Neural cell (in vitro differentiated cells): ENCODE measurements at regions not wholly inside any gene's neighbourhood (a gene's known extent, or its start where the extent isn't known, plus 50 kb on each side); places are given as distances from the start of the nearest gene placed in this dataset.

Experiments used
- H2AFZ ChIP-seq: fragments of 200-600, 300-800 bp; sonication (generic), shearing (Covaris generic); 2 replicates; pipeline ENCODE4 v1.6.0; 2014; ENCODE audit warnings: low read depth, mild to moderate bottlenecking, antibody characterized with exemption, low read length, moderate library complexity
- H3F3A ChIP-seq: fragments of 200-600 bp; shearing (Covaris generic); 2 replicates; pipeline ENCODE4 v1.6.1; 2016; ENCODE audit warnings: mild to moderate bottlenecking, moderate library complexity, mixed read lengths, antibody characterized with exemption, low read length; ENCODE audit not compliant: insufficient read depth, poor library complexity, severe bottlenecking
- H3K27ac ChIP-seq: fragments of 200-600, 300-800 bp; sonication (generic), shearing (Covaris generic); 2 replicates; pipeline ENCODE4 v1.5.1; 2014; ENCODE audit warnings: mild to moderate bottlenecking, low read length, moderate library complexity
- H3K27me3 ChIP-seq: fragments of 300-800, 200-600 bp; sonication (generic), shearing (Covaris generic); 2 replicates; pipeline ENCODE4 v1.6.0; 2014; ENCODE audit warnings: mild to moderate bottlenecking, low read depth, low read length, moderate library complexity; ENCODE audit not compliant: insufficient read depth
- H3K36me3 ChIP-seq: fragments of 300-800, 200-600 bp; sonication (generic), shearing (Covaris generic); 2 replicates; pipeline ENCODE4 v1.5.1; 2014; ENCODE audit warnings: mild to moderate bottlenecking, antibody characterized with exemption, low read length, moderate library complexity; ENCODE audit not compliant: insufficient read depth
- H3K4me2 ChIP-seq: fragments of 300-800, 200-600 bp; sonication (generic), shearing (Covaris generic); 2 replicates; pipeline ENCODE4 v1.6.0; 2014; ENCODE audit warnings: mild to moderate bottlenecking, low read length
- H3K4me3 ChIP-seq: fragments of 300-800, 200-600 bp; sonication (generic), shearing (Covaris generic); 2 replicates; pipeline ENCODE4 v1.5.1; 2014; ENCODE audit warnings: mild to moderate bottlenecking, low read length, moderate library complexity
- H3K79me2 ChIP-seq: fragments of 200-600 bp; shearing (Covaris generic); replicated peaks from 2 replicates; pipeline ENCODE4 v1.6.0; 2014; ENCODE audit warnings: mild to moderate bottlenecking, low read length, moderate library complexity; ENCODE audit not compliant: insufficient read depth
- H3K9ac ChIP-seq: fragments of 300-800, 200-600 bp; sonication (generic), shearing (Covaris generic); 2 replicates; pipeline ENCODE4 v1.6.1; 2016; ENCODE audit warnings: mild to moderate bottlenecking, low read length, mixed read lengths
- H3K9me2 ChIP-seq: fragments of 200-600 bp; shearing (Covaris generic); 2 replicates; pipeline ENCODE4 v1.6.1; 2016; ENCODE audit warnings: mild to moderate bottlenecking, low read length, mixed read lengths; ENCODE audit not compliant: insufficient read depth
- H3K9me3 ChIP-seq: fragments of 200-600, 300-800 bp; sonication (generic), shearing (Covaris generic); 2 replicates; pipeline ENCODE4 v1.6.1; 2016; ENCODE audit warnings: mild to moderate bottlenecking, mixed run types, low read length, moderate library complexity, mixed read lengths
- H4K20me1 ChIP-seq: fragments of 200-600 bp; shearing (Covaris generic); 2 replicates; pipeline ENCODE4 v1.6.1; 2016; ENCODE audit warnings: mild to moderate bottlenecking, mixed run types; ENCODE audit not compliant: insufficient read depth
- EP300 ChIP-seq: fragments of 450-650 bp; conservative IDR thresholded peaks from 2 replicates; pipeline ENCODE4 v1.6.1; 2014; ENCODE audit warnings: antibody characterized with exemption, mild to moderate bottlenecking, moderate library complexity; ENCODE audit not compliant: poor library complexity, severe bottlenecking
- EZH2 ChIP-seq: fragments of 200-600, 300-800 bp; shearing (Covaris generic), sonication (generic); IDR thresholded peaks from 2 replicates; pipeline ENCODE4 v1.6.1; 2014; ENCODE audit warnings: antibody characterized with exemption, low read length, borderline replicate concordance, mild to moderate bottlenecking; ENCODE audit not compliant: insufficient read depth, poor library complexity, severe bottlenecking
- MXI1 ChIP-seq: fragments of 450-650 bp; conservative IDR thresholded peaks from 2 replicates; pipeline ENCODE4 v1.6.1; 2014; ENCODE audit warnings: antibody characterized with exemption, mild to moderate bottlenecking; ENCODE audit not compliant: poor library complexity, severe bottlenecking
- POLR2AphosphoS5 ChIP-seq: IDR thresholded peaks from 2 replicates; pipeline ENCODE4 v1.6.1; 2012
- RAD21 ChIP-seq: fragments of 450-650 bp; conservative IDR thresholded peaks from 2 replicates; pipeline ENCODE4 v1.6.1; 2014; ENCODE audit warnings: antibody characterized with exemption, mild to moderate bottlenecking, moderate library complexity
- SMC3 ChIP-seq: fragments of 450-650 bp; conservative IDR thresholded peaks from 2 replicates; pipeline ENCODE4 v1.6.1; 2014; ENCODE audit warnings: antibody characterized with exemption, mild to moderate bottlenecking, moderate library complexity; ENCODE audit not compliant: poor library complexity
- TAF1 ChIP-seq: IDR thresholded peaks from 2 replicates; pipeline ENCODE4 v1.6.1; 2012; ENCODE audit warnings: low read depth
- TF ChIP-seq, protein P1 (sequence below): IDR thresholded peaks from 2 replicates; pipeline ENCODE4 v1.6.1; 2012; ENCODE audit warnings: borderline replicate concordance
- TF ChIP-seq, protein P2 (sequence below): fragments of 450-650 bp; IDR thresholded peaks from 2 replicates; pipeline ENCODE4 v1.5.1; 2014; ENCODE audit warnings: antibody characterized with exemption, mild to moderate bottlenecking, moderate library complexity; ENCODE audit not compliant: poor library complexity, severe bottlenecking

DNA sequence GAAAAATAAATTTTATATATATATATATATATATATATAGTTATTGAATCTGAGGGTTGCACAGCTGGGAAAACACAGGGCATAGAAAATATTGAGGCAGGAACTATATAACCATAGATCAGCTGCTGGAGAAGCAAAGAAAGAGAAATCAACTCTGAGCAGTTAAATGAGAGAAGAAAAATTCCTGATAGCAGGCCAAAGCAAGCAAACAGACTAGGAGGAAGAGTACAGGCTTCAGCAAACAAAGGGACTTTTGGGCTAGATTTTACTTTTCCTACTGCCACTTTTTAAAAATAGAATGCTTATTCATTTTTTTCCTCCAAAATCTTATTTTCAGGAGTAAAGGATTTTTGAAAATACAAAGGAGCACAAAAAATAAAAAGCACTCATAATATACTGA, 216.0 kb upstream of the PRKD1 start:
- H3K27ac ChIP-seq: no peak overlapping the region
- TF ChIP-seq MXI1 (no peak), POLR2AphosphoS5 (no peak), TAF1 (no peak), EP300 (no peak), EZH2 (no peak), RAD21 (no peak), SMC3 (no peak)
- TF ChIP-seq, protein P1, sequence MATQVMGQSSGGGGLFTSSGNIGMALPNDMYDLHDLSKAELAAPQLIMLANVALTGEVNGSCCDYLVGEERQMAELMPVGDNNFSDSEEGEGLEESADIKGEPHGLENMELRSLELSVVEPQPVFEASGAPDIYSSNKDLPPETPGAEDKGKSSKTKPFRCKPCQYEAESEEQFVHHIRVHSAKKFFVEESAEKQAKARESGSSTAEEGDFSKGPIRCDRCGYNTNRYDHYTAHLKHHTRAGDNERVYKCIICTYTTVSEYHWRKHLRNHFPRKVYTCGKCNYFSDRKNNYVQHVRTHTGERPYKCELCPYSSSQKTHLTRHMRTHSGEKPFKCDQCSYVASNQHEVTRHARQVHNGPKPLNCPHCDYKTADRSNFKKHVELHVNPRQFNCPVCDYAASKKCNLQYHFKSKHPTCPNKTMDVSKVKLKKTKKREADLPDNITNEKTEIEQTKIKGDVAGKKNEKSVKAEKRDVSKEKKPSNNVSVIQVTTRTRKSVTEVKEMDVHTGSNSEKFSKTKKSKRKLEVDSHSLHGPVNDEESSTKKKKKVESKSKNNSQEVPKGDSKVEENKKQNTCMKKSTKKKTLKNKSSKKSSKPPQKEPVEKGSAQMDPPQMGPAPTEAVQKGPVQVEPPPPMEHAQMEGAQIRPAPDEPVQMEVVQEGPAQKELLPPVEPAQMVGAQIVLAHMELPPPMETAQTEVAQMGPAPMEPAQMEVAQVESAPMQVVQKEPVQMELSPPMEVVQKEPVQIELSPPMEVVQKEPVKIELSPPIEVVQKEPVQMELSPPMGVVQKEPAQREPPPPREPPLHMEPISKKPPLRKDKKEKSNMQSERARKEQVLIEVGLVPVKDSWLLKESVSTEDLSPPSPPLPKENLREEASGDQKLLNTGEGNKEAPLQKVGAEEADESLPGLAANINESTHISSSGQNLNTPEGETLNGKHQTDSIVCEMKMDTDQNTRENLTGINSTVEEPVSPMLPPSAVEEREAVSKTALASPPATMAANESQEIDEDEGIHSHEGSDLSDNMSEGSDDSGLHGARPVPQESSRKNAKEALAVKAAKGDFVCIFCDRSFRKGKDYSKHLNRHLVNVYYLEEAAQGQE: no peak
- TF ChIP-seq, protein P2, sequence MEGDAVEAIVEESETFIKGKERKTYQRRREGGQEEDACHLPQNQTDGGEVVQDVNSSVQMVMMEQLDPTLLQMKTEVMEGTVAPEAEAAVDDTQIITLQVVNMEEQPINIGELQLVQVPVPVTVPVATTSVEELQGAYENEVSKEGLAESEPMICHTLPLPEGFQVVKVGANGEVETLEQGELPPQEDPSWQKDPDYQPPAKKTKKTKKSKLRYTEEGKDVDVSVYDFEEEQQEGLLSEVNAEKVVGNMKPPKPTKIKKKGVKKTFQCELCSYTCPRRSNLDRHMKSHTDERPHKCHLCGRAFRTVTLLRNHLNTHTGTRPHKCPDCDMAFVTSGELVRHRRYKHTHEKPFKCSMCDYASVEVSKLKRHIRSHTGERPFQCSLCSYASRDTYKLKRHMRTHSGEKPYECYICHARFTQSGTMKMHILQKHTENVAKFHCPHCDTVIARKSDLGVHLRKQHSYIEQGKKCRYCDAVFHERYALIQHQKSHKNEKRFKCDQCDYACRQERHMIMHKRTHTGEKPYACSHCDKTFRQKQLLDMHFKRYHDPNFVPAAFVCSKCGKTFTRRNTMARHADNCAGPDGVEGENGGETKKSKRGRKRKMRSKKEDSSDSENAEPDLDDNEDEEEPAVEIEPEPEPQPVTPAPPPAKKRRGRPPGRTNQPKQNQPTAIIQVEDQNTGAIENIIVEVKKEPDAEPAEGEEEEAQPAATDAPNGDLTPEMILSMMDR: no peak
- no peaks in the 10 kb centered on the region for H3K27me3 ChIP-seq
- H3K9ac ChIP-seq: no peak overlapping the region
- H3K36me3 ChIP-seq: no peaks in the 10 kb centered on the region
- H3K9me2 ChIP-seq: no peaks in the 10 kb centered on the region
- peaks cover 12% of the 10 kb centered on the region for H3K9me3 ChIP-seq
- no peaks in the 10 kb centered on the region for H3K79me2 ChIP-seq
- H3K4me2 ChIP-seq: no peak overlapping the region
- H2AFZ ChIP-seq: no peak overlapping the region
- H3F3A ChIP-seq: no peaks in the 10 kb centered on the region
- H3K4me3 ChIP-seq: no peak overlapping the region
- H4K20me1 ChIP-seq: no peaks in the 10 kb centered on the region

DNA sequence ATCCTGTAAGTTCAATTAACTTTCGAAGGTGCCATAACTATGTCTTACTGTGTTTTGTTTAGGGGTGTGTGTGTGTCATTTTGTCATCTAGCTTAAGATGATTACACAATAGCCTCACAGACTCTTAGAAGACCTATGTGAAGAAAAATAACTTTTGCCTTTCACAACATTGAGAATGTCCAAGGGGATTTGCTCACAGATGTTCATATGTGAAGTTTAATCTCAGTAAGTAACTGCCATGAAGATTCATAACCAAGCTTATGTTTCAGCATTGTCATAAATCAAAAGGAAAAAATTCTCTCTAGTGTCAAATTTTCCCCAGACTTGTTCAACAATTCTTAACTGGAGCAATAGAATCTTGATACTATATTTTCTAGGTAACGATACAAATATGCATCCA, 226.1 kb upstream of the PRKD1 start:
- H3K9me2 ChIP-seq: no peaks in the 10 kb centered on the region
- no peaks in the 10 kb centered on the region for H3K36me3 ChIP-seq

More for the DNA sequence above, 226.1 kb upstream of the PRKD1 start:
- Histone ChIP-seq H4K20me1 (no peaks in the 10 kb centered on the region), H3K9ac (no peak overlapping the region), H3K79me2 (no peaks in the 10 kb centered on the region), H3K4me2 (no peak overlapping the region), H3K4me3 (no peak overlapping the region), H3K27ac (no peak overlapping the region), H3K27me3 (no peaks in the 10 kb centered on the region), H3K9me3 (no peaks in the 10 kb centered on the region), H3F3A (no peaks in the 10 kb centered on the region), H2AFZ (no peak overlapping the region)
- TF ChIP-seq EP300: no peak
- TF ChIP-seq TAF1: no peak
- TF ChIP-seq MXI1: no peak
- TF ChIP-seq SMC3: no peak
- TF ChIP-seq, protein P2: no peak
- TF ChIP-seq POLR2AphosphoS5: no peak
- TF ChIP-seq, protein P1: no peak
- no peak for TF ChIP-seq RAD21
